BJ (cell line): ENCODE measurements at regions not wholly inside any gene's neighbourhood (a gene's known extent, or its start where the extent isn't known, plus 50 kb on each side); places are given as distances from the start of the nearest gene placed in this dataset.

Source experiments
- CTCF ChIA-PET: fragments of 350-600 bp; formaldehyde crosslinking; extraction: SDS; loops from one replicate; lab custom pipeline; 2021; ENCODE audit warnings: antibody characterized with exemption, inconsistent platforms; lab: Yijun Ruan, JAX
- POLR2A ChIA-PET: fragments of 300-600 bp; sonication (Branson Sonifier 250); formaldehyde crosslinking; extraction: SDS; loops from one replicate; lab custom pipeline; 2021; ENCODE audit warnings: antibody characterized with exemption; lab: Charles Lee
- DNase-seq: peaks from one replicate; pipeline ENCODE4 v3.0.0-alpha.2; 2011; ENCODE audit warnings: low read depth
- H3K27me3 ChIP-seq: 2 replicates; pipeline ENCODE4 v1.6.0; 2011; ENCODE audit warnings: low read length; ENCODE audit not compliant: control insufficient read depth, insufficient read depth
- H3K36me3 ChIP-seq: 2 replicates; pipeline ENCODE4 v1.5.1; 2011; ENCODE audit warnings: low read length; ENCODE audit not compliant: control insufficient read depth, insufficient read depth
- H3K4me3 ChIP-seq: 2 replicates; pipeline ENCODE4 v1.5.1; 2011; ENCODE audit warnings: low read depth, mild to moderate bottlenecking, control low read depth, low read length
- TF ChIP-seq, protein P1 (sequence below): IDR thresholded peaks from 2 replicates; pipeline ENCODE4 v1.5.1; 2011; ENCODE audit warnings: low read depth, mild to moderate bottlenecking, control low read depth, inconsistent platforms, low read length, moderate library complexity; ENCODE audit not compliant: insufficient read depth

DNA sequence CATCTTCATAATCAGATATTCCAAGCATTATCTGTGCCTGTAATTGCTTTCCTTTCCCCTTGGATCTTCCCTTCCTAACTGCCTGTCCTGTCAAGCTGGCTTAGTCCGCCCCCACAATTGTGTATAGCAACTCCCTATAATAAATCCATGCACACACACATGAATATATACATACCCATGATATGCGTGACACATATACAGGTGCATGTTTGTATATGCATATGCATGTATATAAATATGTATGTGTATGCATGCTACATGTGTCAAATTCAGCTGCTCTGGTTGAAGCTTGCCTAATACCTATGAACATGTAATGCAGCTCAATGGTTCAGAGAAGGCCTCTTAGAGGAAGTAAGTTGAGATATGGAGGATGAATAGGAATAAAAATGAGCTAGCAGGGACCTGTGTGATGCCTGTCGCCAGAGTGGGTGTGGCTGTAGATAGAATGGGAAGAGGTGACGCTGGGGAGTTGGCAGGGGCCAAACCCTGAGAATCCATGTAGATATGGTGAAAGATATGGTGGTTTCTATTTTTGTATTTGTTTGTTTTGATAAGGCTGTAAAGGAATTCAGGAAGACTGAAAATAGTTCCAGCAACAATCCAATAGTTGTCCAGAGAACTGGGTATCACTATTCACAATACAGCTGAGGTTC, 595.0 kb upstream of the BOD1L1 start:
- POLR2A ChIA-PET = interaction anchor here (0.5 kb wide), 1 partner anchor 10 kb away, joined by 3 read pairs; no protein-coding TSS in a partner anchor
- CTCF ChIA-PET = interaction anchor here (0.6 kb wide), 1 partner anchor 33 kb away, joined by 3 read pairs; no protein-coding TSS in a partner anchor
- H3K27me3 ChIP-seq = no peaks in the 10 kb centered on the region
- no peak overlapping the region for H3K4me3 ChIP-seq
- DNase-seq = no peak
- TF ChIP-seq, protein P1, sequence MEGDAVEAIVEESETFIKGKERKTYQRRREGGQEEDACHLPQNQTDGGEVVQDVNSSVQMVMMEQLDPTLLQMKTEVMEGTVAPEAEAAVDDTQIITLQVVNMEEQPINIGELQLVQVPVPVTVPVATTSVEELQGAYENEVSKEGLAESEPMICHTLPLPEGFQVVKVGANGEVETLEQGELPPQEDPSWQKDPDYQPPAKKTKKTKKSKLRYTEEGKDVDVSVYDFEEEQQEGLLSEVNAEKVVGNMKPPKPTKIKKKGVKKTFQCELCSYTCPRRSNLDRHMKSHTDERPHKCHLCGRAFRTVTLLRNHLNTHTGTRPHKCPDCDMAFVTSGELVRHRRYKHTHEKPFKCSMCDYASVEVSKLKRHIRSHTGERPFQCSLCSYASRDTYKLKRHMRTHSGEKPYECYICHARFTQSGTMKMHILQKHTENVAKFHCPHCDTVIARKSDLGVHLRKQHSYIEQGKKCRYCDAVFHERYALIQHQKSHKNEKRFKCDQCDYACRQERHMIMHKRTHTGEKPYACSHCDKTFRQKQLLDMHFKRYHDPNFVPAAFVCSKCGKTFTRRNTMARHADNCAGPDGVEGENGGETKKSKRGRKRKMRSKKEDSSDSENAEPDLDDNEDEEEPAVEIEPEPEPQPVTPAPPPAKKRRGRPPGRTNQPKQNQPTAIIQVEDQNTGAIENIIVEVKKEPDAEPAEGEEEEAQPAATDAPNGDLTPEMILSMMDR = no peak
- H3K36me3 ChIP-seq = no peaks in the 10 kb centered on the region

DNA sequence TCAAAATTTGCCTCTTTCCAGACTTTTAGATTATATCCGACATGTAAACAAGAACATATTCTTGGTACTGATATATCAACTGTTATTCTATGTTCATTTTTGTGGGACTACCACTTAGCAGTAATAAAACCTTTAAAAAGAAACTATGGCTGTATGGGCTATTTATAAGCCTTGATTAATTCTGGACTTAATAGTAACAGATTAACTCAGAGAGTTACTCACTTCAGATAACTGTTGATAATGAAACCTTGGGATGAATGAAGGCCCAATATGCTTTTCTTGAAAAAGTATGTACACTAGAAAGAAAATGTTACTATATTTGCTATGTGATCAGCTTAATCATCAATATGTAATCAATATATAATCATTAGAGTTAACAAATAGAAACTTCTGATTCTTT, 595.9 kb upstream of the BOD1L1 start:
- POLR2A ChIA-PET = no interaction called here
- CTCF ChIA-PET = interaction anchor here (1.3 kb wide), 1 partner anchor 570 kb away, joined by 3 read pairs; no protein-coding TSS in a partner anchor
- Histone ChIP-seq H3K27me3 (no peaks in the 10 kb centered on the region; the same call in 1 of the 2 replicates), H3K36me3 (no peaks in the 10 kb centered on the region), H3K4me3 (no peak overlapping the region)
- DNase-seq = no peak
- TF ChIP-seq, protein P1 = no peak

DNA sequence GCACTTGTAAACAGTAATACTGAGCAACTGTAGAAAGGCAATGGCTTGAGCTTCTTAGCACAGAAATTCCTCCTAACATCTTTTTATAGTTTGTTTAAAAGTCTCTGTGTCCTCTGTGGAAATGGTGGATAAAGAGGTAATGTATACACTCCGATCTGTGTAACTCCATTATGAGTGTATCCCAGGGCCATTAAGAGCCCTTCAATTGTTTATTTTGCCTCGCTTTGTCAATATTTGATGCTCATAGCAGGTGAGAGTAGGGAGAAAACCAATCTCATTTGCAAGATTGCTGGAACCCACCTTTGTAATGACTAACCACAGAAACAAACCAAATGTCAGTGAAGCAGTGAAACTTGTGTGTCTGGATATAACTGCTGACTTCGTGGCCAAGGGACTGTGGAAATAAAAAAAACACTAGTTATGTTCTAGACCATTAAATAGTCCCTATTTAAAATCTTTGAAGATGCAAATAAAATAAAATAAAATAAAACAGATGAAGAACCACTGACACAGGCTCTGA, 598.2 kb upstream of the BOD1L1 start:
- no peak for DNase-seq
- H3K27me3 ChIP-seq = no peaks in the 10 kb centered on the region; the same call in 1 of the 2 replicates
- POLR2A ChIA-PET = no interaction called here
- TF ChIP-seq, protein P1 = no peak
- H3K36me3 ChIP-seq = no peaks in the 10 kb centered on the region
- CTCF ChIA-PET = interaction anchor here (0.6 kb wide), 1 partner anchor 1032 kb away, joined by 4 read pairs; no protein-coding TSS in a partner anchor
- no peak overlapping the region for H3K4me3 ChIP-seq

DNA sequence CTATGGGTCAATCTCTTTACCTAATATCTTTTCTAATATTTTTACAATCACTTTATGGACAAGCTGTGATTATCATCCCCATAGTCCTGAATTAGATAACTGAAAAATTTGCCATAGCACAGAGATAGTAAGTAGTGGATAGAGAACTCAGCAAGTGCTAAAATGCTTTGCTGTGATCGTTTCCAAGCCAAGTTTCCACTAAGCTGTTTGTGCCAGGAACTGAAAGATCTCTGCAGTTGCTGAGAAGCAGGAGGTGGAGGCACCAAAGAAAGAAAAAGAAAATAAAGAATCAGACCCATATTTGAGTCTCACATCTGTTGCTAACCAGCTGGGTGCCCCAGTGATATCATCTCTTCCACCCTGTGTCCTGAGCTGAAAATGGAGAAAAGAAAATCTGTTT, 605.6 kb upstream of the BOD1L1 start:
- no peak for DNase-seq
- no peaks in the 10 kb centered on the region; the same call in 1 of the 2 replicates for H3K27me3 ChIP-seq
- H3K4me3 ChIP-seq = no peak overlapping the region
- ChIA-PET CTCF (no interaction called here), POLR2A (no interaction called here)
- no peaks in the 10 kb centered on the region for H3K36me3 ChIP-seq
- TF ChIP-seq, protein P1 = no peak

DNA sequence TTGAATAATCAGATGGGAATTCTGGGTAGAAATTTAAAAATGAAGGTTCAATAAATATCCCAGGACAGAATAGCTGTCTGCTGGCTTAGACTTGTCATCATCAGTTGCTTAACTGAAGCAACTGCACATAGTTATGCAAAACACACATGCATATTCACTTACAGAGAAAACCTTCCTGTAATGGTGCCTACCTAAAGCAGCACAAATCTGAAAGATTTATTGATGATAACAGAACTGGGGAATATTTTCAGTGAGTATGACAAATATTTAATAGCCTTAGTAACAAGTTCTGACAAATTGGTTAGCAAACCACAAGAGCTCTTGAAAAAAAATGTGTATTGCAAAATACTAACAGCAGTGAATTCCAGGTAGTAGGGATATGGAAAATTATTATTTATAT, 606.8 kb upstream of the BOD1L1 start:
- no peak for DNase-seq
- CTCF ChIA-PET = no interaction called here
- Histone ChIP-seq H3K36me3 (no peaks in the 10 kb centered on the region), H3K27me3 (no peaks in the 10 kb centered on the region), H3K4me3 (no peak overlapping the region)
- TF ChIP-seq, protein P1 = no peak
- POLR2A ChIA-PET = no interaction called here
